ENCODE measurements at regions not wholly inside any gene's neighbourhood (a gene's known extent, or its start where the extent isn't known, plus 50 kb on each side); places are given as distances from the start of the nearest gene placed in this dataset.

- no peak for DNase-seq
These were observed 131.6 kb upstream of the NECTIN1 start for GRCh38 chr11:119860561-119861094.

- DNase-seq: no peak
These were observed 130.7 kb upstream of the NECTIN1 start for GRCh38 chr11:119859684-119860083.

GRCh38 chr11:119858288-119858687 lies 129.3 kb upstream of the NECTIN1 start:
- DNase-seq: no peak

- DNase-seq: no peak
These were observed 127.9 kb upstream of the NECTIN1 start for GRCh38 chr11:119856681-119857485.

GRCh38 chr11:119855066-119855465 lies 126.1 kb upstream of the NECTIN1 start:
- DNase-seq: no peak

- no peak for DNase-seq
These were observed 125.5 kb upstream of the NECTIN1 start for GRCh38 chr11:119854521-119854920.

GRCh38 chr11:119853581-119854360 lies 124.8 kb upstream of the NECTIN1 start:
- no peak for DNase-seq

GRCh38 chr11:119852741-119853140 lies 123.7 kb upstream of the NECTIN1 start:
- no peak for DNase-seq

GRCh38 chr11:119850822-119851409 lies 121.9 kb upstream of the NECTIN1 start:
- DNase-seq: no peak

GRCh38 chr11:119849872-119850271 lies 120.9 kb upstream of the NECTIN1 start:
- DNase-seq: no peak

- no peak for DNase-seq
These were observed 118.9 kb upstream of the NECTIN1 start for GRCh38 chr11:119847853-119848252.

- no peak for DNase-seq
These were observed 117.4 kb upstream of the NECTIN1 start for GRCh38 chr11:119846374-119846773.

- DNase-seq: no peak
These were observed 116.8 kb upstream of the NECTIN1 start for GRCh38 chr11:119845756-119846155.

GRCh38 chr11:119845305-119845704 lies 116.3 kb upstream of the NECTIN1 start:
- peak in 1 of 56 donors; percentile 1 for DNase-seq

- no peak for DNase-seq
These were observed 115.8 kb upstream of the NECTIN1 start for GRCh38 chr11:119844808-119845207.

- peak in 1 of 56 donors; percentile 4 for DNase-seq
These were observed 114.9 kb upstream of the NECTIN1 start for GRCh38 chr11:119843877-119844276.

GRCh38 chr11:119842731-119843130 lies 113.7 kb upstream of the NECTIN1 start:
- DNase-seq: no peak

- DNase-seq: no peak
These were observed 110.6 kb upstream of the NECTIN1 start for GRCh38 chr11:119839476-119840133.

GRCh38 chr11:119835753-119836152 lies 106.8 kb upstream of the NECTIN1 start:
- peak in 1 of 56 donors; percentile 2 for DNase-seq

- DNase-seq: no peak
These were observed 103.4 kb upstream of the NECTIN1 start for GRCh38 chr11:119832202-119832935.

- DNase-seq: no peak
These were observed 102.0 kb upstream of the NECTIN1 start for GRCh38 chr11:119831011-119831410.

Data from amygdala (tissue), 56 donors.